ENCODE measurements at regions not wholly inside any gene's neighbourhood (a gene's known extent, or its start where the extent isn't known, plus 50 kb on each side); places are given as distances from the start of the nearest gene placed in this dataset.

- no peak for ATAC-seq
- intact Hi-C loops (cut with micrococcal nuclease; ENCODE audit: unreplicated experiment) = loop anchor here (10.0 kb wide), 1 partner anchor 125 kb away; the partner anchor contains the start of gene CIBAR2
These were observed 127.6 kb upstream of the CIBAR2 start for GRCh38 chr16:85239871-85240270.

GRCh38 chr16:85240982-85241924 is 129.0 kb upstream of the CIBAR2 start:
- Histone ChIP-seq H3K27me3 (ENCODE audit: control insufficient read depth, insufficient read depth, low read length) (no peaks in the 10 kb centered on the region), H3K4me3 (ENCODE audit: low read depth in 2 of 2, low read length in 2 of 2) (no peak overlapping the region), H3K27ac (ENCODE audit: low read length) (no peak overlapping the region), H3K36me3 (ENCODE audit: control insufficient read depth, insufficient read depth, low read length) (no peaks in the 10 kb centered on the region), H3K4me1 (ENCODE audit: control insufficient read depth, insufficient read depth, low read length) (peaks cover 29% of the 10 kb centered on the region), H3K9me3 (ENCODE audit: control insufficient read depth, insufficient read depth, low read depth, low read length) (no peaks in the 10 kb centered on the region)
- CTCF ChIA-PET = no interaction called here
- no TSS peak for BruUV-seq (replicated peaks)
- in situ Hi-C loops (cut with HindIII; ENCODE audit: low pct_unique_long_range_greater_than_20kb, low sequenced_read_pairs) (no loop called here), intact Hi-C loops (cut with micrococcal nuclease; ENCODE audit: unreplicated experiment) (no loop called here)
- no peak for ATAC-seq
- POLR2A ChIA-PET = no interaction called here
- DNase-seq (ENCODE audit: low read depth, low spot score) = no peak
- no peak for TF ChIP-seq POLR2AphosphoS5 (IDR thresholded peaks at IDR 0.05; ENCODE audit: low read depth, low read length)
- TF ChIP-seq SIN3A (IDR thresholded peaks at IDR 0.05; ENCODE audit: borderline replicate concordance, insufficient read depth, low read depth, low read length) = no peak
- TF ChIP-seq REST (IDR thresholded peaks at IDR 0.05; ENCODE audit: insufficient read depth in 1 of 2, low read depth in 2 of 2, low read length in 1 of 2) = no peak
- no peak for TF ChIP-seq TCF7L2 (IDR thresholded peaks at IDR 0.05; ENCODE audit: low read depth, low read length)

More at GRCh38 chr16:85239871-85240270, 127.6 kb upstream of the CIBAR2 start:
- H3K27me3 ChIP-seq (ENCODE audit: control insufficient read depth, insufficient read depth, low read length) = no peaks in the 10 kb centered on the region
- DNase-seq (ENCODE audit: low read depth, low spot score) = no peak
- no peak overlapping the region for H3K4me3 ChIP-seq (ENCODE audit: low read depth in 2 of 2, low read length in 2 of 2)
- BruUV-seq (replicated peaks) = no TSS peak
- H3K36me3 ChIP-seq (ENCODE audit: control insufficient read depth, insufficient read depth, low read length) = no peaks in the 10 kb centered on the region
- peaks cover 21% of the 10 kb centered on the region for H3K4me1 ChIP-seq (ENCODE audit: control insufficient read depth, insufficient read depth, low read length)
- ChIA-PET POLR2A (no interaction called here), CTCF (no interaction called here)
- H3K9me3 ChIP-seq (ENCODE audit: control insufficient read depth, insufficient read depth, low read depth, low read length) = no peaks in the 10 kb centered on the region
- in situ Hi-C loops (cut with HindIII; ENCODE audit: low pct_unique_long_range_greater_than_20kb, low sequenced_read_pairs) = no loop called here
- no peak overlapping the region for H3K27ac ChIP-seq (ENCODE audit: low read length)
- TF ChIP-seq SIN3A (IDR thresholded peaks at IDR 0.05; ENCODE audit: borderline replicate concordance, insufficient read depth, low read depth, low read length) (no peak), TCF7L2 (IDR thresholded peaks at IDR 0.05; ENCODE audit: low read depth, low read length) (no peak), REST (IDR thresholded peaks at IDR 0.05; ENCODE audit: insufficient read depth in 1 of 2, low read depth in 2 of 2, low read length in 1 of 2) (no peak), CTCF (IDR thresholded peaks at IDR 0.05) (no peak), POLR2AphosphoS5 (IDR thresholded peaks at IDR 0.05; ENCODE audit: low read depth, low read length) (no peak)
